GM18498 (cell line): ENCODE measurements at regions not wholly inside any gene's neighbourhood (a gene's known extent, or its start where the extent isn't known, plus 50 kb on each side); places are given as distances from the start of the nearest gene placed in this dataset.

Source experiments
- ATAC-seq: cut with Tn5 transposase; IDR thresholded peaks from one replicate; pipeline ENCODE4 v1.9.1; 2021; ENCODE audit warnings: mild to moderate bottlenecking, moderate library complexity; ENCODE audit not compliant: unreplicated experiment

GRCh38 chr4:23207059-23207458 is 514.3 kb downstream of the GBA3 start:
- ATAC-seq = no peak

- ATAC-seq = no peak
These were observed 510.0 kb downstream of the GBA3 start for GRCh38 chr4:23202712-23203247.

- no peak for ATAC-seq
These were observed 502.0 kb downstream of the GBA3 start for GRCh38 chr4:23194751-23195150.

GRCh38 chr4:23174179-23174578 is 481.4 kb downstream of the GBA3 start:
- ATAC-seq = no peak

GRCh38 chr4:23171976-23172375 is 479.2 kb downstream of the GBA3 start:
- ATAC-seq = no peak

- ATAC-seq = no peak
These were observed 477.0 kb downstream of the GBA3 start for GRCh38 chr4:23169608-23170311.

GRCh38 chr4:23166919-23167318 is 474.2 kb downstream of the GBA3 start:
- ATAC-seq = no peak

GRCh38 chr4:23166407-23166806 is 473.7 kb downstream of the GBA3 start:
- ATAC-seq = no peak

GRCh38 chr4:23165669-23166068 is 472.9 kb downstream of the GBA3 start:
- ATAC-seq = no peak

- no peak for ATAC-seq
These were observed 471.1 kb downstream of the GBA3 start for GRCh38 chr4:23163647-23164436.

- ATAC-seq = no peak
These were observed 469.5 kb downstream of the GBA3 start for GRCh38 chr4:23162275-23162674.

- ATAC-seq = no peak
These were observed 469.1 kb downstream of the GBA3 start for GRCh38 chr4:23161787-23162186.

- no peak for ATAC-seq
These were observed 460.3 kb downstream of the GBA3 start for GRCh38 chr4:23153076-23153475.

GRCh38 chr4:23149815-23150214 is 457.1 kb downstream of the GBA3 start:
- no peak for ATAC-seq

GRCh38 chr4:23144707-23145106 is 452.0 kb downstream of the GBA3 start:
- no peak for ATAC-seq

GRCh38 chr4:23135792-23136645 is 443.3 kb downstream of the GBA3 start:
- ATAC-seq = peak; percentile 61

- no peak for ATAC-seq
These were observed 441.6 kb downstream of the GBA3 start for GRCh38 chr4:23134331-23134730.

- ATAC-seq = no peak
These were observed 438.1 kb downstream of the GBA3 start for GRCh38 chr4:23130845-23131244.

- ATAC-seq = no peak
These were observed 432.4 kb downstream of the GBA3 start for GRCh38 chr4:23125118-23125517.

GRCh38 chr4:23122666-23123400 is 430.1 kb downstream of the GBA3 start:
- no peak for ATAC-seq

GRCh38 chr4:23120374-23120773 is 427.6 kb downstream of the GBA3 start:
- ATAC-seq = no peak
